GM12878 (cell line): ENCODE measurements at regions not wholly inside any gene's neighbourhood (a gene's known extent, or its start where the extent isn't known, plus 50 kb on each side); places are given as distances from the start of the nearest gene placed in this dataset.

Experiments
- ATAC-seq: fragments of 200-7000 bp; cut with Tn5 transposase; 3 replicates; pipeline ENCODE4 v1.9.1; 2020; ENCODE audit warnings: mild to moderate bottlenecking, moderate library complexity
- BruUV-seq: library from RNA; stranded (reverse); fragments of 400-500 nt; replicated peaks from 2 replicates; lab custom pipeline; 2021; lab: Mats Ljungman, UMichigan
- CTCF ChIA-PET: fragments of 300-600 bp; sonication (Branson Sonifier 250); formaldehyde crosslinking; extraction: SDS; loops from one replicate; lab custom pipeline; 2021; ENCODE audit warnings: inconsistent platforms; lab: Yijun Ruan, JAX
- POLR2A ChIA-PET: fragments of 350-600 bp; formaldehyde crosslinking; extraction: SDS; loops from one replicate; lab custom pipeline; 2021; ENCODE audit warnings: inconsistent platforms; lab: Charles Lee
- RAD21 ChIA-PET: fragments of 300-600 bp; sonication (Branson Sonifier 250); formaldehyde crosslinking; loops from one replicate; lab custom pipeline; 2023; ENCODE audit warnings: antibody characterized with exemption; ENCODE audit not compliant: unreplicated experiment; lab: Charles Lee
- SMC1A ChIA-PET: fragments of 300-600 bp; sonication (Branson Sonifier 250); formaldehyde crosslinking; loops from one replicate; lab custom pipeline; 2023; ENCODE audit not compliant: unreplicated experiment, uncharacterized antibody; lab: Charles Lee
- DNase-seq: peaks from one replicate; pipeline ENCODE4 v3.0.0-alpha.2; 2011; ENCODE audit warnings: low read depth, low spot score
- FAIRE-seq: peaks from 3 replicates; lab custom pipeline; 2011; peaks lifted over from hg19 to GRCh38; lab: Jason Lieb, UNC
- H2AFZ ChIP-seq: 2 replicates; pipeline ENCODE4 v1.6.0; 2011; ENCODE audit warnings: low read depth, low read length, control low read depth; ENCODE audit not compliant: control insufficient read depth
- H3K27ac ChIP-seq: 2 replicates; pipeline ENCODE4 v1.5.1; 2011; ENCODE audit warnings: control low read depth; ENCODE audit not compliant: control insufficient read depth, insufficient read depth
- H3K27me3 ChIP-seq, 2 experiments: replicated peaks in 1 of 2; 2 replicates each; pipeline versions ENCODE4 v1.6.0 to v1.6.1; 2011; ENCODE audit warnings: low read length in 1 of 2; ENCODE audit not compliant: control insufficient read depth in 2 of 2, insufficient read depth in 2 of 2
- H3K36me3 ChIP-seq, 2 experiments: 2 replicates each; pipeline ENCODE4 v1.5.1; 2011; ENCODE audit warnings: low read length in 1 of 2; ENCODE audit not compliant: control insufficient read depth in 2 of 2, insufficient read depth in 2 of 2
- H3K4me1 ChIP-seq: 2 replicates; pipeline ENCODE4 v1.6.1; 2011; ENCODE audit warnings: mild to moderate bottlenecking, low read length, moderate library complexity, mixed read lengths; ENCODE audit not compliant: control insufficient read depth, insufficient read depth
- H3K4me2 ChIP-seq: 2 replicates; pipeline ENCODE4 v1.6.0; 2011; ENCODE audit warnings: control low read depth; ENCODE audit not compliant: control insufficient read depth, insufficient read depth
- H3K4me3 ChIP-seq: fragments of 200-600 bp; sonication (generic); 2 replicates; pipeline ENCODE4 v1.5.1; 2016
- H3K79me2 ChIP-seq: 2 replicates; pipeline ENCODE4 v1.6.0; 2011; ENCODE audit warnings: low read length; ENCODE audit not compliant: control insufficient read depth, insufficient read depth
- H3K9ac ChIP-seq: 2 replicates; pipeline ENCODE4 v1.8.0; 2011; ENCODE audit warnings: low read length, control low read depth, mixed read lengths; ENCODE audit not compliant: control insufficient read depth, insufficient read depth
- H3K9me3 ChIP-seq: replicated peaks from 3 replicates; pipeline ENCODE4 v1.5.1; 2011; ENCODE audit warnings: mild to moderate bottlenecking, low read length; ENCODE audit not compliant: control insufficient read depth, insufficient read depth
- H4K20me1 ChIP-seq: 2 replicates; pipeline ENCODE4 v1.6.0; 2011; ENCODE audit not compliant: control insufficient read depth, insufficient read depth
- BRCA1 ChIP-seq: IDR thresholded peaks from 2 replicates; pipeline ENCODE4 v1.6.1; 2011; ENCODE audit warnings: low read depth, low read length, improper control_type of control experiment
- EP300 ChIP-seq, 2 experiments: fragments of 150-350 bp in 1 of 2; IDR thresholded peaks; 2 replicates each; pipeline ENCODE4 v1.6.1; 2011 to 2012; ENCODE audit warnings: low read depth in 2 of 2, low read length in 2 of 2, borderline replicate concordance in 1 of 2, improper control_type of control experiment in 1 of 2, inconsistent platforms in 1 of 2; ENCODE audit not compliant: control insufficient read depth in 1 of 2
- HDAC2 ChIP-seq: fragments of 200-600 bp; sonication (generic); IDR thresholded peaks from 2 replicates; pipeline ENCODE4 v1.6.1; 2017
- NBN ChIP-seq: fragments of 450-650 bp; IDR thresholded peaks from 2 replicates; pipeline ENCODE4 v1.6.1; 2016
- POU2F2 ChIP-seq: IDR thresholded peaks from 3 replicates; pipeline ENCODE4 v1.6.1; 2011; ENCODE audit warnings: low read depth, mild to moderate bottlenecking, low read length, borderline replicate concordance
- SMARCA5 ChIP-seq: fragments of 450-650 bp; IDR thresholded peaks from 2 replicates; pipeline ENCODE4 v1.6.1; 2017; ENCODE audit warnings: mild to moderate bottlenecking
- WRNIP1 ChIP-seq: IDR thresholded peaks from 2 replicates; pipeline ENCODE4 v1.6.1; 2011; ENCODE audit warnings: low read depth, low read length, improper control_type of control experiment, borderline replicate concordance
- WGBS: methylation state at CpG from one replicate; pipeline ENCODE4 v1.1.6; 2016; ENCODE audit warnings: low lambda C conversion rate; ENCODE audit not compliant: insufficient replicate concordance, insufficient coverage; ENCODE audit errors: missing lambda C conversion rate; 5-methylcytosine and 5-hydroxymethylcytosine counted together
- in situ Hi-C: fragments of 300-500 bp; cut with MboI; formaldehyde crosslinking; loops from 9 replicates; pipeline ENCODE4 v1.14.3; 2018; ENCODE audit warnings: mixed read lengths
- intact Hi-C: fragments of 100-400 bp; cut with micrococcal nuclease; formaldehyde crosslinking; loops from one replicate; pipeline ENCODE4 v1.14.2; 2022; ENCODE audit not compliant: unreplicated experiment
- TF ChIP-seq, protein P1 (sequence below): fragments of 450-650 bp; IDR thresholded peaks from 2 replicates; pipeline ENCODE4 v1.6.1; 2016; ENCODE audit warnings: mild to moderate bottlenecking, moderate library complexity, borderline replicate concordance
- TF ChIP-seq, protein P2 (sequence below): fragments of 450-650 bp; IDR thresholded peaks from 2 replicates; pipeline ENCODE4 v1.6.1; 2016; ENCODE audit warnings: mild to moderate bottlenecking
- TF ChIP-seq, protein P3 (sequence below): fragments of 450-650 bp; formaldehyde crosslinking; IDR thresholded peaks from 2 replicates; pipeline ENCODE4 v1.5.0; 2022; ENCODE audit warnings: mild to moderate bottlenecking, missing genetic modification characterization
- TF ChIP-seq, protein P4 (sequence below): IDR thresholded peaks from 2 replicates; pipeline ENCODE4 v1.6.1; 2012; ENCODE audit warnings: improper control_type of control experiment, low read depth, low read length; ENCODE audit not compliant: insufficient replicate concordance

DNA sequence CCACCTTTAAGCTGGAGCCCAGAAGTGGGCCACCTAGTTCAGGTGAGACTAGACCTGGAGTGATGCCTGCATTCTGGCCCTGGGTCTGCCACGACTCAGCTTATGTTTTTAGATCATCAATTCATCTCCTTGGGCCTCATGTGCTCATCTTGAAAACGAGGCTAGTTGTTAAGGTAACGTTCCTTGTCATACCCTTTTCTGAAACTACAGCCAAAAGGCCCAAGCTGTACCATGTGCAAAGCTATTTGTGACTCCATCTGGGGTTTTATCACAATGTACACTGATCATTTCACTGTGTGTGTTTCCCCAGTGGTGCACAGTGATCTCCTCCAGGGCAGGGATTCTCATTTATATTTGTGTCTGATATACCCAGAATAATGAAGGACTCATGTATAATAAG lies 138.4 kb upstream of the COPS8 start:
- ATAC-seq: no peak
- TF ChIP-seq SMARCA5 (no peak), WRNIP1 (no peak), EP300 (IDR thresholded peaks at IDR 0.05; ENCODE audit: borderline replicate concordance in 1 of 2, control insufficient read depth in 1 of 2, low read depth in 2 of 2, low read length in 2 of 2) (no peak), NBN (no peak), POU2F2 (no peak), BRCA1 (no peak), HDAC2 (no peak)
- TF ChIP-seq, protein P1, sequence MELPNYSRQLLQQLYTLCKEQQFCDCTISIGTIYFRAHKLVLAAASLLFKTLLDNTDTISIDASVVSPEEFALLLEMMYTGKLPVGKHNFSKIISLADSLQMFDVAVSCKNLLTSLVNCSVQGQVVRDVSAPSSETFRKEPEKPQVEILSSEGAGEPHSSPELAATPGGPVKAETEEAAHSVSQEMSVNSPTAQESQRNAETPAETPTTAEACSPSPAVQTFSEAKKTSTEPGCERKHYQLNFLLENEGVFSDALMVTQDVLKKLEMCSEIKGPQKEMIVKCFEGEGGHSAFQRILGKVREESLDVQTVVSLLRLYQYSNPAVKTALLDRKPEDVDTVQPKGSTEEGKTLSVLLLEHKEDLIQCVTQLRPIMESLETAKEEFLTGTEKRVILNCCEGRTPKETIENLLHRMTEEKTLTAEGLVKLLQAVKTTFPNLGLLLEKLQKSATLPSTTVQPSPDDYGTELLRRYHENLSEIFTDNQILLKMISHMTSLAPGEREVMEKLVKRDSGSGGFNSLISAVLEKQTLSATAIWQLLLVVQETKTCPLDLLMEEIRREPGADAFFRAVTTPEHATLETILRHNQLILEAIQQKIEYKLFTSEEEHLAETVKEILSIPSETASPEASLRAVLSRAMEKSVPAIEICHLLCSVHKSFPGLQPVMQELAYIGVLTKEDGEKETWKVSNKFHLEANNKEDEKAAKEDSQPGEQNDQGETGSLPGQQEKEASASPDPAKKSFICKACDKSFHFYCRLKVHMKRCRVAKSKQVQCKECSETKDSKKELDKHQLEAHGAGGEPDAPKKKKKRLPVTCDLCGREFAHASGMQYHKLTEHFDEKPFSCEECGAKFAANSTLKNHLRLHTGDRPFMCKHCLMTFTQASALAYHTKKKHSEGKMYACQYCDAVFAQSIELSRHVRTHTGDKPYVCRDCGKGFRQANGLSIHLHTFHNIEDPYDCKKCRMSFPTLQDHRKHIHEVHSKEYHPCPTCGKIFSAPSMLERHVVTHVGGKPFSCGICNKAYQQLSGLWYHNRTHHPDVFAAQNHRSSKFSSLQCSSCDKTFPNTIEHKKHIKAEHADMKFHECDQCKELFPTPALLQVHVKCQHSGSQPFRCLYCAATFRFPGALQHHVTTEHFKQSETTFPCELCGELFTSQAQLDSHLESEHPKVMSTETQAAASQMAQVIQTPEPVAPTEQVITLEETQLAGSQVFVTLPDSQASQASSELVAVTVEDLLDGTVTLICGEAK: no peak
- TF ChIP-seq, protein P2, sequence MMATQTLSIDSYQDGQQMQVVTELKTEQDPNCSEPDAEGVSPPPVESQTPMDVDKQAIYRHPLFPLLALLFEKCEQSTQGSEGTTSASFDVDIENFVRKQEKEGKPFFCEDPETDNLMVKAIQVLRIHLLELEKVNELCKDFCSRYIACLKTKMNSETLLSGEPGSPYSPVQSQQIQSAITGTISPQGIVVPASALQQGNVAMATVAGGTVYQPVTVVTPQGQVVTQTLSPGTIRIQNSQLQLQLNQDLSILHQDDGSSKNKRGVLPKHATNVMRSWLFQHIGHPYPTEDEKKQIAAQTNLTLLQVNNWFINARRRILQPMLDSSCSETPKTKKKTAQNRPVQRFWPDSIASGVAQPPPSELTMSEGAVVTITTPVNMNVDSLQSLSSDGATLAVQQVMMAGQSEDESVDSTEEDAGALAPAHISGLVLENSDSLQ: no peak
- TF ChIP-seq, protein P3, sequence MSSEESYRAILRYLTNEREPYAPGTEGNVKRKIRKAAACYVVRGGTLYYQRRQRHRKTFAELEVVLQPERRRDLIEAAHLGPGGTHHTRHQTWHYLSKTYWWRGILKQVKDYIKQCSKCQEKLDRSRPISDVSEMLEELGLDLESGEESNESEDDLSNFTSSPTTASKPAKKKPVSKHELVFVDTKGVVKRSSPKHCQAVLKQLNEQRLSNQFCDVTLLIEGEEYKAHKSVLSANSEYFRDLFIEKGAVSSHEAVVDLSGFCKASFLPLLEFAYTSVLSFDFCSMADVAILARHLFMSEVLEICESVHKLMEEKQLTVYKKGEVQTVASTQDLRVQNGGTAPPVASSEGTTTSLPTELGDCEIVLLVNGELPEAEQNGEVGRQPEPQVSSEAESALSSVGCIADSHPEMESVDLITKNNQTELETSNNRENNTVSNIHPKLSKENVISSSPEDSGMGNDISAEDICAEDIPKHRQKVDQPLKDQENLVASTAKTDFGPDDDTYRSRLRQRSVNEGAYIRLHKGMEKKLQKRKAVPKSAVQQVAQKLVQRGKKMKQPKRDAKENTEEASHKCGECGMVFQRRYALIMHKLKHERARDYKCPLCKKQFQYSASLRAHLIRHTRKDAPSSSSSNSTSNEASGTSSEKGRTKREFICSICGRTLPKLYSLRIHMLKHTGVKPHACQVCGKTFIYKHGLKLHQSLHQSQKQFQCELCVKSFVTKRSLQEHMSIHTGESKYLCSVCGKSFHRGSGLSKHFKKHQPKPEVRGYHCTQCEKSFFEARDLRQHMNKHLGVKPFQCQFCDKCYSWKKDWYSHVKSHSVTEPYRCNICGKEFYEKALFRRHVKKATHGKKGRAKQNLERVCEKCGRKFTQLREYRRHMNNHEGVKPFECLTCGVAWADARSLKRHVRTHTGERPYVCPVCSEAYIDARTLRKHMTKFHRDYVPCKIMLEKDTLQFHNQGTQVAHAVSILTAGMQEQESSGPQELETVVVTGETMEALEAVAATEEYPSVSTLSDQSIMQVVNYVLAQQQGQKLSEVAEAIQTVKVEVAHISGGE (CRISPR knock-in tag): no peak
- TF ChIP-seq, protein P4, sequence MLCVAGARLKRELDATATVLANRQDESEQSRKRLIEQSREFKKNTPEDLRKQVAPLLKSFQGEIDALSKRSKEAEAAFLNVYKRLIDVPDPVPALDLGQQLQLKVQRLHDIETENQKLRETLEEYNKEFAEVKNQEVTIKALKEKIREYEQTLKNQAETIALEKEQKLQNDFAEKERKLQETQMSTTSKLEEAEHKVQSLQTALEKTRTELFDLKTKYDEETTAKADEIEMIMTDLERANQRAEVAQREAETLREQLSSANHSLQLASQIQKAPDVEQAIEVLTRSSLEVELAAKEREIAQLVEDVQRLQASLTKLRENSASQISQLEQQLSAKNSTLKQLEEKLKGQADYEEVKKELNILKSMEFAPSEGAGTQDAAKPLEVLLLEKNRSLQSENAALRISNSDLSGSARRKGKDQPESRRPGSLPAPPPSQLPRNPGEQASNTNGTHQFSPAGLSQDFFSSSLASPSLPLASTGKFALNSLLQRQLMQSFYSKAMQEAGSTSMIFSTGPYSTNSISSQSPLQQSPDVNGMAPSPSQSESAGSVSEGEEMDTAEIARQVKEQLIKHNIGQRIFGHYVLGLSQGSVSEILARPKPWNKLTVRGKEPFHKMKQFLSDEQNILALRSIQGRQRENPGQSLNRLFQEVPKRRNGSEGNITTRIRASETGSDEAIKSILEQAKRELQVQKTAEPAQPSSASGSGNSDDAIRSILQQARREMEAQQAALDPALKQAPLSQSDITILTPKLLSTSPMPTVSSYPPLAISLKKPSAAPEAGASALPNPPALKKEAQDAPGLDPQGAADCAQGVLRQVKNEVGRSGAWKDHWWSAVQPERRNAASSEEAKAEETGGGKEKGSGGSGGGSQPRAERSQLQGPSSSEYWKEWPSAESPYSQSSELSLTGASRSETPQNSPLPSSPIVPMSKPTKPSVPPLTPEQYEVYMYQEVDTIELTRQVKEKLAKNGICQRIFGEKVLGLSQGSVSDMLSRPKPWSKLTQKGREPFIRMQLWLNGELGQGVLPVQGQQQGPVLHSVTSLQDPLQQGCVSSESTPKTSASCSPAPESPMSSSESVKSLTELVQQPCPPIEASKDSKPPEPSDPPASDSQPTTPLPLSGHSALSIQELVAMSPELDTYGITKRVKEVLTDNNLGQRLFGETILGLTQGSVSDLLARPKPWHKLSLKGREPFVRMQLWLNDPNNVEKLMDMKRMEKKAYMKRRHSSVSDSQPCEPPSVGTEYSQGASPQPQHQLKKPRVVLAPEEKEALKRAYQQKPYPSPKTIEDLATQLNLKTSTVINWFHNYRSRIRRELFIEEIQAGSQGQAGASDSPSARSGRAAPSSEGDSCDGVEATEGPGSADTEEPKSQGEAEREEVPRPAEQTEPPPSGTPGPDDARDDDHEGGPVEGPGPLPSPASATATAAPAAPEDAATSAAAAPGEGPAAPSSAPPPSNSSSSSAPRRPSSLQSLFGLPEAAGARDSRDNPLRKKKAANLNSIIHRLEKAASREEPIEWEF: no peak

More for the DNA sequence above, 138.4 kb upstream of the COPS8 start:
- Histone ChIP-seq H3K4me1 (no peaks in the 10 kb centered on the region), H2AFZ (no peak overlapping the region), H3K27me3 (no peaks in the 10 kb centered on the region; a peak in 2 of 4 replicates), H3K4me2 (no peak overlapping the region), H3K79me2 (no peaks in the 10 kb centered on the region), H3K27ac (no peak overlapping the region), H3K4me3 (no peak overlapping the region), H3K9me3 (no peaks in the 10 kb centered on the region; the same call in 2 of the 3 replicates), H3K9ac (no peak overlapping the region), H4K20me1 (no peaks in the 10 kb centered on the region), H3K36me3 (no peaks in the 10 kb centered on the region)
- in situ Hi-C loops: no loop called here
- RAD21 ChIA-PET: no interaction called here
- intact Hi-C loops: no loop called here
- SMC1A ChIA-PET: no interaction called here
- no peak for DNase-seq
- CTCF ChIA-PET: interaction anchor here (0.5 kb wide), 1 partner anchor 680 kb away, joined by 4 read pairs; no protein-coding TSS in a partner anchor
- BruUV-seq: no TSS peak
- no peak for FAIRE-seq
- 0% methylated on average over 3 of the region's 3 CpGs for WGBS
- POLR2A ChIA-PET: no interaction called here
